ENCODE measurements at regions not wholly inside any gene's neighbourhood (a gene's known extent, or its start where the extent isn't known, plus 50 kb on each side); places are given as distances from the start of the nearest gene placed in this dataset.
"Not testable (repeated sequence)": the region's sequence is repeated elsewhere in the genome, so short reads cannot be mapped to it uniquely, and the experiment has no call there.

DNA sequence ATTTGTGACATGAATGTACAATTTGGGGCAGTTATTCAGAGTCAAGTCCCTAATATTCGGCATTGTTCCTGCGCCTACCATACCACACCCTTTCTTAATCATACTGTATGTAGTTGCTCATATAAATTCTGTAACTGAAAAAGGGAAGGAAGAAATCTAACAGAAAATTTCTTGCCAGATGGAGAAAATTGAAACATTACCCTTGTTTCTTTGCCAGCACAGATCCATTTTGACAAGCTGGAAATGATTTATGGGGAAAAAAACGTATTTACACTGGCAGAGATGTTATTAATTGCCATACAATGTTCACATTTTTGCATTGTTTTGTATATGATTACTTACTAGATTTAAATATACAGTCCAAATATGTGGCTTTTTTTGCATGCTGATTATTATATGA, 363.8 kb upstream of the PKN2 start:
- DNase-seq = no peak

DNA sequence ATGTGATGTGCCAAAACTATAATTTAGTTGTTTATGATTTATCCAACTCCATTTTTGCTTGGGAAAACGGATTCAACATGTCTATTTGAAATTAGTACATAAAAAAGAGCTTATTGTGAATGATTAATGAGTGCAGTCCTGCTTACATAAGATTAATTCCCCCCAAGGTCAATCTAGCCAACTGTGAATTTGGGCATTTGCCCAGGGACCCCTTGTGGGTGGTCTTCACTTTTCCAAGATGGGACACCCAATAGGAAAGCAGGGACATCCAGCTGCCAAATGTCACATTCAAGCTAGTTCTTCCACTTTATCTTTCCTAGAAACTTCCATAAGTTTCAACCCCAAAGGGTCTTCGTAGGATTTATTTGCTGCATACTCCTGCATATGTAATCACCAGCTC, 362.4 kb upstream of the PKN2 start:
- DNase-seq = no peak

DNA sequence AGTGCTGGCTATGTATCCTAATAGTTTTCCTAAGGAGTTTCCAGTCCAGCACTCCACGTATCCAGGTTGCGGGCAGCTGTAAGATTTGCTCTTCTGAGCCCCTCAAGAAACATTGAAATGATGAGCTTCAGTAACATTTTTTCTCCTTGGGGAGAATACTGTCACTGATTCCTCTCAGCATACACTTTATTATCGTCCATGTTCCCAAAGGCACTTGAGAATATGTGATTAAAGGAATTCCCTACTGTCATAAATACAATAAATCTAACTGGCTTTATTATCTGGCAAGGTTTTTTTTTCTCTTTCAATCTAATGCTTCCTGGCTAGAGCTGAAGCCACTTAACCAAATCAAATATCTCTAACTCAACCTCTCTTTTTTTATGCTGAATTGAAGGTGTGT, 359.2 kb upstream of the PKN2 start:
- no peak for DNase-seq

- DNase-seq = peak; percentile 88
These were observed 356.4 kb upstream of the PKN2 start for GRCh38 chr1:88327391-88328267.

- DNase-seq = no peak
These were observed 353.9 kb upstream of the PKN2 start for GRCh38 chr1:88330201-88330600.

GRCh38 chr1:88333086-88333695, 350.9 kb upstream of the PKN2 start:
- DNase-seq = no peak

DNA sequence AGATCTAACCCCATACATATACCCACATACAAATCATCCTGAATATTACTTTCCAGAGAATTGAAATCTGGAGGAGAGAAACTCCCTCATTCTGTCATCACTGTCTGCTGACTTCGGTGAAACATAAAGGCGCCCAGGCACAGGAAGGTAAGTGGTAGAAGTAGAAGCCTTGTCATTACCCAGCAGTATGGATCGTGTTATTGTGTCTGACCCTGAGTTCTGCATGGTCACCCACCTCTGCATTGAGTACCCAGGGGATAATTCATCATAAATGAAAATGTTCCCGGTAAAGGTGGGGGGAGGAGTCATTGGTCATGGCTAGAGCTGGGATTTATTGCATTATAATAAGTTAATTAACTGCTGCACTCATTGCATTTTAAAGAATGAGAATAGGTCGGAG, 342.6 kb upstream of the PKN2 start:
- DNase-seq = no peak

DNA sequence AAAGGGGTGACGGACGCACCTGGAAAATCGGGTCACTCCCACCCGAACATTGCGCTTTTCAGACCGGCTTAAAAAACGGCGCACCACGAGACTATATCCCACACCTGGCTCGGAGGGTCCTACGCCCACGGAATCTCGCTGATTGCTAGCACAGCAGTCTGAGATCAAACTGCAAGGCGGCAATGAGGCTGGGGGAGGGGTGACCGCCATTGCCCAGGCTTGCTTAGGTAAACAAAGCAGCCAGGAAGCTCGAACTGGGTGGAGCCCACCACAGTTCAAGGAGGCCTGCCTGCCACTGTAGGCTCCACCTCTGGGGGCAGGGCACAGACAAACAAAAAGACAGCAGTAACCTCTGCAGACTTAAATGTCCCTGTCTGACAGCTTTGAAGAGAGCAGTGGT, 342.0 kb upstream of the PKN2 start:
- not testable (repeated sequence) for DNase-seq

GRCh38 chr1:88350648-88351047, 333.4 kb upstream of the PKN2 start:
- no peak for DNase-seq

- DNase-seq = no peak
These were observed 332.1 kb upstream of the PKN2 start for GRCh38 chr1:88351960-88352359.

DNA sequence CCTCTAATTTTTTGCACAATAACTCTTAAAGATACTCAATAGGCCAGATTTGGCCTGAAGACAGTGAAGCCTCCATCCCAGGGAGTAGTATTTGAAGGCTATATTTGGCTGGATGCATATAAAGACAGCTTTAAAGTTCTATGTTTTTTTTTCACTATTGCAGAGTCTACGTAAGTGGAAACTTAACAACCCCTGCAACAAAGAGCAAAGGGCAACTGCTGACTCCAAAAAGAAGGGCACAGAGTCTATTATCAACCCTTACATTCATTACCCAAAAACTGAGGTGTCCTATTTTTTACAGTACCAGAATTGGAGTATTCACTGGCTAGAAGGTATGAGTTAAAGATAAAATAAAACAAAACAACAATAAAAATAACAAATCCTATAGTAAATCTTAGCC, 329.8 kb upstream of the PKN2 start:
- no peak for DNase-seq

DNA sequence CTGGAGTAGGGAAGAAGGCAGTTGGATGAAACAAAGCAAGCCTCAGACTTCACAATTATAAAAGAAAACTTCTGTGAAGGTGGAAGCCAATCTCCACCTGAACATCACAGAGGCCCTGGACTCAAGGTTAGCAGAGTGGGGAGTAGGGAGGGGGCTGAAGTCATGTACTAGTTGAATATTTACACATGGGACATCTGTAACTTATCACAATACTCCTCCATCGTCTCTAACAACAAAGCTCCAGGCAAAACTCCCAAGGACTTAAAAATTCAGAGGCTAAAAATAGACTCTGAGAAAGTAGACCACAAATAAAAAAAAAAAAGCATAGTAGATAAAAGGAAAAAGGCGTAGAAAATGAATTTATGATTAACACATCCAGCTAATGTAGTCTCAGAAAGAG, 326.3 kb upstream of the PKN2 start:
- no peak for DNase-seq

DNA sequence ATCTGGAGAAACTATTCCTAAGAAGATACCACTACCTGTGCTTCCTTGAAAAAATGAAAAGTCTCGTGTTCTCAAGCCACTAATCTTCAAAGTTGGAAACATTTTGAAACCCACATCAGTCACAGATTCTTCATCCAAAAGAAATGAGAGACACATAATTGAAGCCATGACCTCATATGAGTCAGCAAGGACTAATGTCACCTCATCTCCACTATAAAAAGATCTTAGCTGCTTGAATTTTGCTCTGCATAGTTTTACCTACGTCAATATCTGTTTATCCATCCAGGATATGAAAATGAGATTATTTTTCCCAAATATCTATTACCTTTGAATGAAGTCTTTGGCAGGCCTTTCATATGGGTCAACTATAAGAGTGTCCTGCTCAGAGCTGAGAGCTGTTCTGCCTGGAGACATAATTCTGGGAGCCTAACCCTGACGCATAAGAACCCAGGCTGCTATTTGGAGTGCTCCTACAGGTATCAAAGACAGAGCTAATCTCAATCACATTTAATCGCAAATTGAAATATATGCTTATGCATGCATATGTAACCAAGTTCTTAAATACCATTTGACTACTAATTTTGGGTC, 312.5 kb upstream of the PKN2 start:
- no peak for DNase-seq

DNA sequence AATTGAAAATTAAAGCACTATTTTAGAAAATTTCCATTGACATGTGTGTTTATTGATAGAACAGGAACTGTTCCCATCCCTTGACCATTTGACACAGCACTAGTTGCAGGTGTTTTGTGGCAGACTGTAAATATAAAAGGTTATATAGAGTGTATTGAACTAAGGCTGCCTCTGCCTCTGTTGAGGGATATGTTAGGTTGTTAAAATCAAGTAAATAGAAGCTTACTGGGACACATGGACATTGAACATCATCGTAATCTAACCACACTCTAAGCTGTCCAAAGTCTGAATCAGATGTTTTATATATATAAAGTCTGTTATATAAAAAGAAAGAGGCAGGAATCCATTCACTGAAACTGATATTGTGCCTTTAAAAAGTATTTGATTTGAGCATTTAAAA, 308.1 kb upstream of the PKN2 start:
- no peak for DNase-seq

DNA sequence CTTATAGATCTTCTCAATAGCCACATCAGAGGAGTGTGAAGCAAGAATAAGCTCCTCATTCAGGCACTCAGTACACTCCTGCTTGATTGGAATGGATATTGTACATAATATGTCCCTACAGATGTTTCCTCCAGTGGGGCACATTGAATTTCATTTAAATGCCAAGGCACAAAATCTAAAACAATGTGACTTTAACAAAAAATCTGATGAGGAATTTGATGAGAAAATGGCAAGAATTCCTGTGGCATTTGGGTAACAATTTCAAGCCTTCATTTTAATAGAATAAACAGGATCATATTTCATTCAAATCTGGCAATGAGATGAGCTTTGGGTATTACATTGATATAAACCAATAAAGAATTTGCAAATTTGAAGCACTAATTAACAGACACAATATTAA, 307.7 kb upstream of the PKN2 start:
- peak; percentile 16 for DNase-seq

DNA sequence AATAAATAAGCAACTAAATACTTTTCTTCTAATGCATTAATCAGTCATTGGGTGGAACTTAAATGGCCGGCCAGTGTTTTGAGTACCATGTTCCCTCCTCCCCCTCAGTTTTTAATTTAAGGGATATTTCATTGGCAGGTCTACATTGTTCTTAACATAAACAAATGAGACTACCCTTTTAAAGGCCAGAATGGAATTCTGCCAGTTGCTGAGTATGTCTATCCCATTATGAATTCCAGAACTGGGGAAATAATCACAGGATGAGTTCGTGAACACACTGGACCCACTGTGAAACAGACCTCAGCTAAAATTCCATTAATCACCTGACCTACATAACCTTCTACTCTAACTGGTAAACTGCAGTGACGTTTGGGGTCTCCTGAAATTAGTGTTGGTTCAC, 305.5 kb upstream of the PKN2 start:
- no peak for DNase-seq

DNA sequence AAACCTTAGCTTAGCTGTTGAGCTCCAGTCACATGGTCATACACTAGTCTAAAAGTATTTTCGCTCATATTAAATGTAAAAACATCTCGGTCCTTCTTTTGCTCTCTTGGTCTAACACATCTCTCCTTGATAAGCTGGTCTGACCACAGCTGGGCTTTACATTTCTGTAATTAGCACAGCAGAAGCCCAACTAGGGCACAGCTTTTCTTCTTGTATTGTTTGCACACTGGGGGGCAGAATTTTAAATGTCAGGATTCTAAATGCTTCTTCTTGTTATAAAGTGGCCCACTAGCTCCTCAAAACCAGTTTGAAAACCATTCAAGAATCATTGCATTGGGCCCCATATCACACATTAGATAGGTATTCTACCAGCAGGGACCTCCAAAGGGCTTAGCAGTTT, 289.1 kb upstream of the PKN2 start:
- no peak for DNase-seq

- DNase-seq = no peak
These were observed 285.7 kb upstream of the PKN2 start for GRCh38 chr1:88398338-88398737.

DNA sequence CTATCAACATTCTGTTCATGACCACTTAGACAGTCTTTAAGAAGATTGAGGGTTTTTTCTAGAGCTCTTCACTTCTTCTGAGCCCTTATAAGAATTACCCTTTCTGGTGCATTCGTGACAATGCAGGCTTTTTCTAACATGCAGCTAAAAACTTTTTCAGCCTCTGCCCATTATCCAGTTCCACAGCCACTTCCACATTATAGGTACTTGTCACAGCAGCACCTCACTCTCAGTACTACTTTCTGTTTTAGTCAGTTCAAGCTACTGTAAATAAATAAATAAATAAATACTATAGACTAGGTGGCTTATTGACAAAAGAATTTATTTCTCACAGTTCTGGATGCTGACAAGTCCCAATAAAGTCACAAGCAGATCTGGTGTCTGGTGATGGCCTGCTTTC, 284.4 kb upstream of the PKN2 start:
- no peak for DNase-seq

DNA sequence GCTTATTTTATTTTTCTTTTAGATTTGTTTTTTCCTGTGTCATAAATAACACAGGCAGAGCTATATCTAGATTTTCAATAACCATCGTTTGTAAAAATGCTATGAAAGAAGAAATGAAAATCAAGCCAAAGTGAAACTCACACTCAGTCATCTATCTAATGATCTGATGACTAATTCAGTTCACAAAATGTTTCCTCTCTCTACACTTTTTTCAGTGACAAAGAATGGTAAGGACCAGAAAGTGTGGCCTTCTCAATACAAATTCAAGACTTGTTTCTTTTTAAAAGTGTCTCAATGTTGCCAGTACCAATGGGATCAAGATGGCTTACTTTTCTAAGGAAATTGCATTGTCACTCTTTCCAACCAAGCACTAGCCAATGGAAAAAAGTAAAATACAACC, 282.8 kb upstream of the PKN2 start:
- no peak for DNase-seq

GRCh38 chr1:88404582-88404981, 279.5 kb upstream of the PKN2 start:
- no peak for DNase-seq

DNA sequence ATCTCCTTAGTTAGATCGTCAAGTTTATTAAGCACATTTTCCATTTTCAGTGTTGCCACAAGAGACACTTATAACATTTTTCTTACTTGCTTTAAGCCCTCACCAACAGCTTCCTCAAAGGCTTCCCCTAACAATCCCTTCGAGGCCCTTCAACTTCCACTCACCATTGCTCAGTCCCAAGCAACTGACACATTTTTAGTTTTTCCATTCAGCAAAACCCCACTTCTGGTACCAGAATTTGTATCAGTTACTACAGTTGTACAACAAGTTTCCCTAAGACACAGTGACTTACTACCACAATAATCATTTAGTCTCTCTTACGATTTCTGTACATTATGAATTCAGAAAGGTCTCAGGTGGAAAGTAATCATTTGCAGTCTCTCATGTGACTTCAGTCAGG, 276.8 kb upstream of the PKN2 start:
- DNase-seq = no peak

- peak; percentile 13 for DNase-seq
These were observed 262.1 kb upstream of the PKN2 start for GRCh38 chr1:88421997-88422396.

DNA sequence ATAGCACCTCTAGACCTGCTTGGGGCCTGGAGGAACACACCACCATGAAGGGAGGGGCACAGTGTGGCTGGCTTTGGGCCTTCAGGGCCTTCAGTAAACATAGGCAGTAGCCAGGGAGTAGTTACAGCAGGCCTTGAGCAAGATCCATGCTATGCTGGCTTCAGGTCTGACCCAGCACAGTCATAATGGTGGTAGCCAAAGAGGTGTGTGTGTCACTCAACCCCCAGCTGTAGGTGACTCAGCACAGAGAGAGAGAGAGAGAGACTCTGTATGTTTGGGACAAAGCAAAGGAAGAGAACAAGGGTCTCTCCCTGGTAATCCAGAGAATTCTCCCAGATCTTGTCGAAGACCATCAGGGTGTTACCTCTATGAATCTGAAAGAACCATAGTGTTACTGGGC, 250.5 kb upstream of the PKN2 start:
- DNase-seq = no peak
